K562 (cell line): ENCODE measurements at regions not wholly inside any gene's neighbourhood (a gene's known extent, or its start where the extent isn't known, plus 50 kb on each side); places are given as distances from the start of the nearest gene placed in this dataset.
"Not testable (repeated sequence)": the region's sequence is repeated elsewhere in the genome, so short reads cannot be mapped to it uniquely, and the experiment has no call there.

ENCODE experiments used
- ATAC-seq: fragments of 200-7000 bp; cut with Tn5 transposase; 3 replicates; pipeline ENCODE4 v1.9.1; 2020; ENCODE audit warnings: moderate library complexity
- BruUV-seq: library from RNA; stranded (reverse); fragments of 400-500 nt; replicated peaks from 2 replicates; lab custom pipeline; 2021; lab: Mats Ljungman, UMichigan
- CTCF ChIA-PET: fragments of 300-600 bp; formaldehyde crosslinking; extraction: SDS; loops from one replicate; lab custom pipeline; 2021; ENCODE audit warnings: low intra/inter-chr PET ratio; lab: Yijun Ruan, JAX
- POLR2A ChIA-PET: fragments of 300-600, 350-650 bp; sonication (Branson Sonifier 250); formaldehyde crosslinking; extraction: SDS; loops from one replicate; lab custom pipeline; 2021; ENCODE audit warnings: antibody characterized with exemption, inconsistent platforms; lab: Yijun Ruan, JAX
- DNase-seq, 4 experiments: peaks; one replicate each; pipeline versions ENCODE4 v3.0.0 to v3.0.0-alpha.2; 2011 to 2018; ENCODE audit warnings: low spot score in 3 of 4, mixed read lengths in 3 of 4; ENCODE audit errors: extremely low read depth in 1 of 4
- FAIRE-seq: peaks from 2 replicates; lab custom pipeline; 2011; peaks lifted over from hg19 to GRCh38; lab: Jason Lieb, UNC
- H2AFZ ChIP-seq: 2 replicates; pipeline ENCODE4 v1.6.0; 2011; ENCODE audit warnings: low read depth, low read length, control low read depth, inconsistent platforms
- H3K27ac ChIP-seq: fragments of 200-600 bp; 3 replicates; pipeline ENCODE4 v1.8.0; 2011; ENCODE audit warnings: low read depth, mild to moderate bottlenecking, control low read depth, inconsistent platforms, low read length, moderate library complexity, mixed read lengths; ENCODE audit errors: extremely low read depth
- H3K27me3 ChIP-seq, 2 experiments: fragments of 300-600 bp in 1 of 2; 2 replicates in 1 of 2; 3 replicates in 1 of 2; pipeline versions ENCODE4 v1.6.0 to v1.8.0; 2011; ENCODE audit warnings: inconsistent platforms in 2 of 2, low read length in 2 of 2, mild to moderate bottlenecking in 1 of 2, mixed read lengths in 1 of 2, moderate library complexity in 1 of 2; ENCODE audit not compliant: control insufficient read depth in 2 of 2, insufficient read depth in 2 of 2
- H3K36me3 ChIP-seq: fragments of 300-600 bp; 3 replicates; pipeline ENCODE4 v1.8.0; 2011; ENCODE audit warnings: mild to moderate bottlenecking, low read length, inconsistent platforms; ENCODE audit not compliant: control insufficient read depth, insufficient read depth
- H3K4me1 ChIP-seq, 2 experiments: fragments of 200-600 bp in 1 of 2; replicated peaks in 1 of 2; 2 replicates in 1 of 2; 3 replicates in 1 of 2; pipeline versions ENCODE4 v1.5.1 to v1.8.0; 2011; ENCODE audit warnings: inconsistent platforms in 2 of 2, low read length in 2 of 2, mild to moderate bottlenecking in 1 of 2, mixed read lengths in 1 of 2, moderate library complexity in 1 of 2; ENCODE audit not compliant: control insufficient read depth in 2 of 2, insufficient read depth in 2 of 2
- H3K4me2 ChIP-seq: 2 replicates; pipeline ENCODE4 v1.6.1; 2011; ENCODE audit warnings: low read length, control low read depth, inconsistent platforms, mixed read lengths; ENCODE audit not compliant: insufficient read depth
- H3K4me3 ChIP-seq: fragments of 200-600 bp; sonication (generic), shearing (Covaris generic); 2 replicates; pipeline ENCODE4 v1.5.1; 2016; ENCODE audit warnings: control low read depth, inconsistent platforms
- H3K79me2 ChIP-seq: fragments of 200-600 bp; 3 replicates; pipeline ENCODE4 v1.8.0; 2011; ENCODE audit warnings: low read length, inconsistent platforms; ENCODE audit not compliant: control insufficient read depth, insufficient read depth
- H3K9ac ChIP-seq, 2 experiments: 2 replicates each; pipeline versions ENCODE4 v1.6.0 to v1.6.1; 2011; ENCODE audit warnings: low read depth in 2 of 2, low read length in 2 of 2, control low read depth in 1 of 2, inconsistent platforms in 1 of 2, mild to moderate bottlenecking in 1 of 2, mixed read lengths in 1 of 2; ENCODE audit not compliant: insufficient read depth in 1 of 2
- H3K9me1 ChIP-seq: one replicate; pipeline ENCODE4 v1.6.0; 2011; ENCODE audit warnings: inconsistent platforms, mild to moderate bottlenecking, low read length, moderate library complexity; ENCODE audit not compliant: control insufficient read depth, insufficient read depth
- H3K9me3 ChIP-seq: replicated peaks from 2 replicates; pipeline ENCODE4 v1.5.1; 2011; ENCODE audit warnings: low read depth, low read length, inconsistent platforms; ENCODE audit not compliant: control insufficient read depth, insufficient read depth
- H4K20me1 ChIP-seq: replicated peaks from 2 replicates; pipeline ENCODE4 v1.6.1; 2011; ENCODE audit warnings: low read length, inconsistent platforms, mixed read lengths; ENCODE audit not compliant: control insufficient read depth, insufficient read depth
- EP300 ChIP-seq: IDR thresholded peaks from 2 replicates; pipeline ENCODE4 v1.6.1; 2012; ENCODE audit warnings: low read length, improper control_type of control experiment
- GTF2F1 ChIP-seq: IDR thresholded peaks from 2 replicates; pipeline ENCODE4 v1.6.1; 2011; ENCODE audit warnings: low read depth, low read length, improper control_type of control experiment
- SIRT6 ChIP-seq: IDR thresholded peaks from one replicate; pipeline ENCODE4 v1.6.1; 2012; ENCODE audit warnings: low read depth, mild to moderate bottlenecking, control low read depth, inconsistent platforms, low read length, moderate library complexity
- TAF9B ChIP-seq: fragments of 450-650 bp; IDR thresholded peaks from 2 replicates; pipeline ENCODE4 v1.6.1; 2018; ENCODE audit warnings: mild to moderate bottlenecking; ENCODE audit not compliant: partially characterized antibody
- WGBS: fragments of 100-300 bp; shearing (Covaris generic); methylation state at CpG from one replicate; pipeline ENCODE4 v1.1.6; 2016; ENCODE audit warnings: low coverage, mixed read lengths; ENCODE audit not compliant: insufficient coverage; ENCODE audit errors: missing lambda C conversion rate; 5-methylcytosine and 5-hydroxymethylcytosine counted together
- in situ Hi-C: fragments of 300-500 bp; cut with MboI; formaldehyde crosslinking; loops from 4 replicates; pipeline ENCODE4 v1.15.0; 2018; ENCODE audit warnings: inconsistent platforms, mixed read lengths
- intact Hi-C: fragments of 100-400 bp; cut with micrococcal nuclease; formaldehyde crosslinking; loops from 2 replicates; pipeline ENCODE4 v1.14.2; 2022
- TF ChIP-seq, protein P1 (sequence below): sonication (generic); formaldehyde crosslinking; IDR thresholded peaks from 2 replicates; pipeline ENCODE4 v1.8.0; 2022; ENCODE audit warnings: mild to moderate bottlenecking, low read depth, missing genetic modification reagents
- TF ChIP-seq, protein P2 (sequence below): IDR thresholded peaks from 2 replicates; pipeline ENCODE4 v1.6.1; 2011; ENCODE audit not compliant: insufficient read length; ENCODE audit errors: extremely low read depth
- TF ChIP-seq, protein P3 (sequence below): conservative IDR thresholded peaks from 2 replicates; pipeline ENCODE4 v1.6.1; 2011; ENCODE audit warnings: low read depth, mild to moderate bottlenecking, low read length; ENCODE audit not compliant: control insufficient read depth

DNA sequence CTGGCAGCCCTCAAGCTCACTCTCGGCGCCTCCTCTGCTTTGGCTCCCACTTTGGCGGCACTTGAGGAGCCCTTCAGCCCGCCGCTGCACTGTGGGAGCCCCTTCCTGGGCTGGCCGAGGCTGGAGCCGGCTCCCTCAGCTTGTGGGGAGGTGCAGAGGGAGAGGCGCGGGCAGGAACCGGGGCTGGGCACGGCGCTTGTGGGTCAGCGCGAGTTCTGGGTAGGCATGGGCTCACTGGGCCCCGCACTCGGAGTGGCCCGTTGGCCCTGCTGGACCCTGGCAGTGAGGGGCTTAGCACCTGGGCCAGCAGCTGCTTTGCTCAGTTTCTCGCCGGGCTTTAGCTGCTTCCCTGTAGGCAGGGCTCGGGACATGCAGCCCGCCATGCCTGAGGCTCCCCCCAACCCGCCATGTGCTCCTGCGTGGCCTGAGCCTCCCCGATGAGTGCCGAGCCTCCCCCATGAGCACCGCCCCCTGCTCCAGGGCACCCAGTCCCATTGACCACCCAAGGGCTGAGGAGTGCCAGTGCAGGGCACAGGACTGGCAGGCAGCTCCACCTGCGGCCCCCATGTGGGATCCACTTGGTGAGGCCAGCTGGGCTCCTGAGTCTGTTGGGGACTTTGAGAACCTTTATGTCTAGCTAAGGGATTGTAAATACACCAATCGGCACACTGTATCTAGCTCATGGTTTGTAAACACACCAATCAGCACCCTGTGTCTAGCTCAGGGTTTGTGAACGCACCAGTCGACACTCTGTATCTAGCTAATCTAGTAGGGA is 101.5 kb upstream of the DRD5 start (continued):
- TF ChIP-seq, protein P1, sequence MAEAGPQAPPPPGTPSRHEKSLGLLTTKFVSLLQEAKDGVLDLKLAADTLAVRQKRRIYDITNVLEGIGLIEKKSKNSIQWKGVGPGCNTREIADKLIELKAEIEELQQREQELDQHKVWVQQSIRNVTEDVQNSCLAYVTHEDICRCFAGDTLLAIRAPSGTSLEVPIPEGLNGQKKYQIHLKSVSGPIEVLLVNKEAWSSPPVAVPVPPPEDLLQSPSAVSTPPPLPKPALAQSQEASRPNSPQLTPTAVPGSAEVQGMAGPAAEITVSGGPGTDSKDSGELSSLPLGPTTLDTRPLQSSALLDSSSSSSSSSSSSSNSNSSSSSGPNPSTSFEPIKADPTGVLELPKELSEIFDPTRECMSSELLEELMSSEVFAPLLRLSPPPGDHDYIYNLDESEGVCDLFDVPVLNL (CRISPR knock-in tag) = no peak
- TF ChIP-seq EP300 (no peak), GTF2F1 (no peak), TAF9B (no peak), SIRT6 (no peak)
- TF ChIP-seq, protein P2, sequence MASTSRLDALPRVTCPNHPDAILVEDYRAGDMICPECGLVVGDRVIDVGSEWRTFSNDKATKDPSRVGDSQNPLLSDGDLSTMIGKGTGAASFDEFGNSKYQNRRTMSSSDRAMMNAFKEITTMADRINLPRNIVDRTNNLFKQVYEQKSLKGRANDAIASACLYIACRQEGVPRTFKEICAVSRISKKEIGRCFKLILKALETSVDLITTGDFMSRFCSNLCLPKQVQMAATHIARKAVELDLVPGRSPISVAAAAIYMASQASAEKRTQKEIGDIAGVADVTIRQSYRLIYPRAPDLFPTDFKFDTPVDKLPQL = no peak
- TF ChIP-seq, protein P3, sequence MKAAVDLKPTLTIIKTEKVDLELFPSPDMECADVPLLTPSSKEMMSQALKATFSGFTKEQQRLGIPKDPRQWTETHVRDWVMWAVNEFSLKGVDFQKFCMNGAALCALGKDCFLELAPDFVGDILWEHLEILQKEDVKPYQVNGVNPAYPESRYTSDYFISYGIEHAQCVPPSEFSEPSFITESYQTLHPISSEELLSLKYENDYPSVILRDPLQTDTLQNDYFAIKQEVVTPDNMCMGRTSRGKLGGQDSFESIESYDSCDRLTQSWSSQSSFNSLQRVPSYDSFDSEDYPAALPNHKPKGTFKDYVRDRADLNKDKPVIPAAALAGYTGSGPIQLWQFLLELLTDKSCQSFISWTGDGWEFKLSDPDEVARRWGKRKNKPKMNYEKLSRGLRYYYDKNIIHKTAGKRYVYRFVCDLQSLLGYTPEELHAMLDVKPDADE = no peak

DNA sequence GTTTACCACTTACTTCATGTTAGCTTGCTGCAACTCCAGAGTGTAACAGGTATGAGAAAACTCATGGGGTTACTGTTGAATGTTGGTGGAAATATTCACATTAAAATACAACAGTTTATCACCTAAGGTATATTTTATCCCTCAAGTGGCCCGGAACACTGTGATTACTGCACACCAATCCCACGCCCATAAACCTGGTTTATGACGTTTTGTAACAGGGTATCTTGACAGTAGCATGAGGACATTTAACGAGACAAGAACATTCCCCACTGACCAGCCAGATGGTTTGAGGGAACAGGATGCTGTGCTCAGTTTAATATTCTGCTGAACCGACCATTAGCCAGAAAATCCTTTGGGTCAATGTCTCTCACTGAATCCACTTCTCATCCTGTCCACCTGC is 98.3 kb upstream of the DRD5 start:
- DNase-seq, H3K9me3 ChIP-seq, H3K79me2 ChIP-seq, ATAC-seq, POLR2A ChIA-PET, CTCF ChIA-PET, H3K9me1 ChIP-seq, intact Hi-C loops, H2AFZ ChIP-seq, H3K36me3 ChIP-seq, FAIRE-seq, H4K20me1 ChIP-seq, H3K4me3 ChIP-seq, H3K4me2 ChIP-seq, BruUV-seq, H3K4me1 ChIP-seq, H3K9ac ChIP-seq, H3K27me3 ChIP-seq, H3K27ac ChIP-seq: not testable (repeated sequence)
- 2% methylated on average over 5 of the region's 5 CpGs for WGBS
- in situ Hi-C loops = loop anchor here (10.0 kb wide), 1 partner anchor 538 kb away; no protein-coding TSS in a partner anchor

DNA sequence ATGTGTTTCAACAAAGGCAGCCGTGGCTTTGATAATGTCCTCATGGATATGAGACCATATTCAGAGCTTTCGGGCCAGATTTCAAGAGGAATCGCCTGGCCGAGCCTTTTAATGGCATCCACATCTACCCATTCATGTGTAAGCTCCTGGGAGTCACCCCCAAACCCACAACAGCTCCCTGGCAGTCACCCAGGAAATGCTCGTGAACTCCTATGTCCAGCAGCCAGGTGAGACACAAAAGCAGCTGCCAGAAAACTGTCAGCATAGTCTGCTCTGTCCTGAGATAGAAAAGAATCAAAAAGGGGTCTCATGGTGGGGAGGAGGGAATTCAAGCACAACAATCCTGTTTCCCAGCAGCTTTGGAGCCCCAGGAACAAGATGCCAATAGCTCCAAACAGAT is 96.4 kb upstream of the DRD5 start:
- H2AFZ ChIP-seq, intact Hi-C loops, DNase-seq, H3K9me3 ChIP-seq, H3K27me3 ChIP-seq, H3K27ac ChIP-seq, H3K36me3 ChIP-seq, H4K20me1 ChIP-seq, FAIRE-seq, H3K4me2 ChIP-seq, H3K4me3 ChIP-seq, H3K9ac ChIP-seq, BruUV-seq, POLR2A ChIA-PET, CTCF ChIA-PET, H3K79me2 ChIP-seq, H3K4me1 ChIP-seq, ATAC-seq, H3K9me1 ChIP-seq: not testable (repeated sequence)
- in situ Hi-C loops = loop anchor here (10.0 kb wide), 1 partner anchor 540 kb away; no protein-coding TSS in a partner anchor
- WGBS = 3% methylated on average over 5 of the region's 5 CpGs
